ENCODE measurements at regions not wholly inside any gene's neighbourhood (a gene's known extent, or its start where the extent isn't known, plus 50 kb on each side); places are given as distances from the start of the nearest gene placed in this dataset.

- DNase-seq: no peak
- no peaks in the 10 kb centered on the region for H3K36me3 ChIP-seq
- no peaks in the 10 kb centered on the region for H3K27me3 ChIP-seq
- no peak overlapping the region for H3K4me3 ChIP-seq
- 78 to 83% methylated on average over 2 of the region's 2 CpGs for WGBS, 2 donors
- no peaks in the 10 kb centered on the region for H3K4me1 ChIP-seq
- H3K27ac ChIP-seq: no peak overlapping the region
- TF ChIP-seq, protein P1, sequence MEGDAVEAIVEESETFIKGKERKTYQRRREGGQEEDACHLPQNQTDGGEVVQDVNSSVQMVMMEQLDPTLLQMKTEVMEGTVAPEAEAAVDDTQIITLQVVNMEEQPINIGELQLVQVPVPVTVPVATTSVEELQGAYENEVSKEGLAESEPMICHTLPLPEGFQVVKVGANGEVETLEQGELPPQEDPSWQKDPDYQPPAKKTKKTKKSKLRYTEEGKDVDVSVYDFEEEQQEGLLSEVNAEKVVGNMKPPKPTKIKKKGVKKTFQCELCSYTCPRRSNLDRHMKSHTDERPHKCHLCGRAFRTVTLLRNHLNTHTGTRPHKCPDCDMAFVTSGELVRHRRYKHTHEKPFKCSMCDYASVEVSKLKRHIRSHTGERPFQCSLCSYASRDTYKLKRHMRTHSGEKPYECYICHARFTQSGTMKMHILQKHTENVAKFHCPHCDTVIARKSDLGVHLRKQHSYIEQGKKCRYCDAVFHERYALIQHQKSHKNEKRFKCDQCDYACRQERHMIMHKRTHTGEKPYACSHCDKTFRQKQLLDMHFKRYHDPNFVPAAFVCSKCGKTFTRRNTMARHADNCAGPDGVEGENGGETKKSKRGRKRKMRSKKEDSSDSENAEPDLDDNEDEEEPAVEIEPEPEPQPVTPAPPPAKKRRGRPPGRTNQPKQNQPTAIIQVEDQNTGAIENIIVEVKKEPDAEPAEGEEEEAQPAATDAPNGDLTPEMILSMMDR (IDR thresholded peaks at IDR 0.05): no peak
- TF ChIP-seq POLR2AphosphoS5 (IDR thresholded peaks at IDR 0.05): no peak
- TF ChIP-seq POLR2A (IDR thresholded peaks at IDR 0.05): no peak
- no peak for TF ChIP-seq EP300 (IDR thresholded peaks at IDR 0.05)
- intact Hi-C loops (cut with DNase I): no loop called here
- H3K9me3 ChIP-seq: no peaks in the 10 kb centered on the region
Observed at GRCh38 chr3:103906808-103907207, 1459.9 kb upstream of the ALCAM start.

DNA sequence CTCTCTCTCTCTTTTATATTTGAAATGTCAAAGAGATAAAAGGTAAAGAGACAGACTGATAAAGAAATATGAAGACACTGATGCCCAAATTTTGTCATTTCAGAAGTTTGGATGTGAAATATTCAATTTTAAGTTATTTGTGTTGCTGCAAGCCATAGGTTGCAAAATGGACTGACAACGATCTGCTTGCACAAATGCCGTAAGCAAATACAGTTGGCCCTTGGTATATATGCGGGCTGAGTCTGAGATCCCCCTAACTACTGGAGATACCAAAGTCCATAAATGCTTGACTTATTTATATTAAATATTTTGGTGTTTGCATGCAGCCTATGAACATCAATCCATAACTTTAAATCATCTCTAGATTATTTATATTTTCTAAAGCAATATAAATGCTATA lies 1459.1 kb upstream of the ALCAM start:
- no peak overlapping the region for H3K27ac ChIP-seq
- no peaks in the 10 kb centered on the region for H3K4me1 ChIP-seq
- no peak overlapping the region for H3K4me3 ChIP-seq
- no peaks in the 10 kb centered on the region for H3K27me3 ChIP-seq
- H3K36me3 ChIP-seq: no peaks in the 10 kb centered on the region
- WGBS, 2 donors: 86 to 91% methylated on average over 3 of the region's 3 CpGs
- TF ChIP-seq POLR2A (IDR thresholded peaks at IDR 0.05) (no peak), POLR2AphosphoS5 (IDR thresholded peaks at IDR 0.05) (no peak), EP300 (IDR thresholded peaks at IDR 0.05) (no peak)
- TF ChIP-seq, protein P1 (IDR thresholded peaks at IDR 0.05): no peak
- H3K9me3 ChIP-seq: no peaks in the 10 kb centered on the region
- no peak for DNase-seq
- intact Hi-C loops (cut with DNase I): no loop called here

GRCh38 chr3:103909395-103909794 lies 1457.3 kb upstream of the ALCAM start:
- Histone ChIP-seq H3K36me3 (no peaks in the 10 kb centered on the region), H3K4me1 (no peaks in the 10 kb centered on the region), H3K9me3 (no peaks in the 10 kb centered on the region), H3K4me3 (no peak overlapping the region), H3K27me3 (no peaks in the 10 kb centered on the region), H3K27ac (no peak overlapping the region)
- TF ChIP-seq EP300 (IDR thresholded peaks at IDR 0.05): no peak
- TF ChIP-seq, protein P1 (IDR thresholded peaks at IDR 0.05): no peak
- TF ChIP-seq POLR2A (IDR thresholded peaks at IDR 0.05): no peak
- no peak for TF ChIP-seq POLR2AphosphoS5 (IDR thresholded peaks at IDR 0.05)
- 74 to 87% methylated on average over 1 of the region's 1 CpG for WGBS, 2 donors
- intact Hi-C loops (cut with DNase I): no loop called here
- no peak for DNase-seq

DNA sequence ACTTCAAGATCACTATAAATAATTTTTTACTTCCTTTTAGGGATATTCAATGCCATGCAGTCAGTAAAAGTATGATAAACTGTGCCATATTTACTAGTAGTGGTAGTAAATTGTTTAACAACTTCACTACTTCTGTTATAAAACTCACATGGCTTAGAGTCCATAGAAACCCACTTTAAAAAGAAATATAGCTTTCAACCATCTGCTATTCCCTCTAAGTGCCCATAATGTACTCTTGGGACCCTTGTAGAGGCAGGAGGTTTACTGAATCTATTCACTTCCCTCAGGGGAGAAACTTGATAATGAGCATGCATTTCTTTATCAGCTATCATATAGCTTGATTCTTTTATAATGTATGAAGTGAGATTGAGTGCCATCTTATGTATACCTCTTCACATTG lies 1448.4 kb upstream of the ALCAM start:
- Histone ChIP-seq H3K9me3 (no peaks in the 10 kb centered on the region), H3K4me1 (no peaks in the 10 kb centered on the region), H3K27me3 (no peaks in the 10 kb centered on the region), H3K27ac (no peak overlapping the region), H3K4me3 (no peak overlapping the region), H3K36me3 (no peaks in the 10 kb centered on the region)
- intact Hi-C loops (cut with DNase I): no loop called here
- TF ChIP-seq EP300 (IDR thresholded peaks at IDR 0.05) (no peak), POLR2AphosphoS5 (IDR thresholded peaks at IDR 0.05) (no peak)
- DNase-seq: no peak

DNA sequence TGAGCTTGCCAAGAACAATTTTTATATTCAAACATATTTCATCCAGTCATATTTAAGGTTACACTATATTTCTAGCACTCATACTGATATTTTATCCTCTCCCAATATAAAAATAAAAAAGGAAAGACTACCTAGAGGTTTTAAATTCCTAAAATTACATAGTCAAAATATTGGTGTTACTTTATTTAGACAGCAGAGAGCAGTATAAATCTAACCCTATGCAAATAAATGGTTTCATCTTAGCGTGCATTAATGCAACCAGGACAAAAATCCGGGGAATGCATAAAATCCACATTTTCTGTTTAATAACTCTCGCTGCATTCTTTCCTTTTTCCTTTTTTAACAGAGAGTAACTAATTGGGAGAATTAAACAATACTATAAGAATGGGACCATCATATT lies 1447.4 kb upstream of the ALCAM start:
- TF ChIP-seq POLR2A (IDR thresholded peaks at IDR 0.05): no peak
- TF ChIP-seq EP300 (IDR thresholded peaks at IDR 0.05): no peak
- TF ChIP-seq POLR2AphosphoS5 (IDR thresholded peaks at IDR 0.05): no peak
- TF ChIP-seq, protein P1 (IDR thresholded peaks at IDR 0.05): no peak
- no peaks in the 10 kb centered on the region for H3K36me3 ChIP-seq
- DNase-seq: no peak
- H3K4me3 ChIP-seq: no peak overlapping the region
- WGBS, 2 donors: 55 to 61% methylated on average over 3 of the region's 3 CpGs
- no peaks in the 10 kb centered on the region for H3K9me3 ChIP-seq
- no peaks in the 10 kb centered on the region for H3K27me3 ChIP-seq
- no peaks in the 10 kb centered on the region for H3K4me1 ChIP-seq
- intact Hi-C loops (cut with DNase I): no loop called here
- H3K27ac ChIP-seq: no peak overlapping the region

Measured in sigmoid colon (tissue), 6 donors.